Endodermal cell (in vitro differentiated cells): ENCODE measurements at regions not wholly inside any gene's neighbourhood (a gene's known extent, or its start where the extent isn't known, plus 50 kb on each side); places are given as distances from the start of the nearest gene placed in this dataset.

Experiments used
- DNase-seq: peaks from one replicate; pipeline ENCODE4 v3.0.0-alpha.2; 2017
- H3K27ac ChIP-seq: 2 replicates; pipeline ENCODE4 v1.5.1; 2013; ENCODE audit warnings: mild to moderate bottlenecking, low read depth, low read length, moderate library complexity
- H3K27me3 ChIP-seq: 2 replicates; pipeline ENCODE4 v1.6.1; 2013; ENCODE audit warnings: mild to moderate bottlenecking, low read length, moderate library complexity; ENCODE audit not compliant: insufficient read depth, control insufficient read depth, poor library complexity, severe bottlenecking
- H3K36me3 ChIP-seq: 2 replicates; pipeline ENCODE4 v1.7.0; 2013; ENCODE audit warnings: mild to moderate bottlenecking, low read length, moderate library complexity; ENCODE audit not compliant: control insufficient read depth, insufficient read depth
- H3K4me1 ChIP-seq: one replicate; pipeline ENCODE4 v1.7.0; 2013; ENCODE audit warnings: low read length; ENCODE audit not compliant: control insufficient read depth, insufficient read depth
- H3K4me3 ChIP-seq: 2 replicates; pipeline ENCODE4 v1.5.1; 2013; ENCODE audit warnings: mild to moderate bottlenecking, low read length, moderate library complexity
- H3K9ac ChIP-seq: 2 replicates; pipeline ENCODE4 v1.6.1; 2013; ENCODE audit warnings: mild to moderate bottlenecking, low read length, moderate library complexity; ENCODE audit not compliant: poor library complexity, severe bottlenecking; ENCODE audit errors: extremely low read depth
- H3K9me3 ChIP-seq: 2 replicates; pipeline ENCODE4 v1.6.1; 2013; ENCODE audit warnings: mild to moderate bottlenecking, low read length, moderate library complexity; ENCODE audit not compliant: control insufficient read depth
- H3K27ac Mint-ChIP-seq: 2 replicates; pipeline ENCODE4 v1.8.0; 2020; ENCODE audit warnings: mixed read lengths
- H3K27me3 Mint-ChIP-seq: 2 replicates; pipeline ENCODE4 v1.8.0; 2021; ENCODE audit warnings: mild to moderate bottlenecking, mixed read lengths; ENCODE audit not compliant: insufficient read depth
- H3K36me3 Mint-ChIP-seq: 2 replicates; pipeline ENCODE4 v1.8.0; 2020; ENCODE audit warnings: low read depth, mixed read lengths
- H3K4me1 Mint-ChIP-seq: 2 replicates; pipeline ENCODE4 v1.8.0; 2020; ENCODE audit warnings: mixed read lengths
- H3K4me3 Mint-ChIP-seq: 2 replicates; pipeline ENCODE4 v1.8.0; 2020; ENCODE audit warnings: mild to moderate bottlenecking, moderate library complexity, mixed read lengths
- H3K9me3 Mint-ChIP-seq: 2 replicates; pipeline ENCODE4 v1.8.0; 2020; ENCODE audit warnings: mild to moderate bottlenecking, mixed read lengths
- CTCF ChIP-seq: fragments of 200-600 bp; sonication (generic); conservative IDR thresholded peaks from 2 replicates; pipeline ENCODE4 v1.5.0; 2021; ENCODE audit warnings: antibody characterized with exemption, mild to moderate bottlenecking
- WGBS, 2 experiments: methylation state at CpG; one replicate each; pipeline versions ENCODE4 v1.1.5 to v1.1.7; 2013; ENCODE audit warnings: missing lambda C conversion rate in 2 of 2, mixed read lengths in 1 of 2; ENCODE audit not compliant: insufficient coverage in 1 of 2, insufficient read length in 1 of 2; 5-methylcytosine and 5-hydroxymethylcytosine counted together

- H3K27ac ChIP-seq, result no peak overlapping the region
- Mint-ChIP-seq H3K9me3 (no peaks in the 10 kb centered on the region), H3K27ac (no peak overlapping the region), H3K27me3 (no peaks in the 10 kb centered on the region), H3K4me1 (no peaks in the 10 kb centered on the region), H3K4me3 (no peak overlapping the region), H3K36me3 (no peaks in the 10 kb centered on the region)
- H3K36me3 ChIP-seq, result no peaks in the 10 kb centered on the region
- 96 to 97% methylated on average over 3 to 4 of the region's 5 CpGs for WGBS, 2 experiments
- no peaks in the 10 kb centered on the region for H3K4me1 ChIP-seq
- H3K9me3 ChIP-seq, result no peaks in the 10 kb centered on the region
- no peaks in the 10 kb centered on the region for H3K27me3 ChIP-seq
- H3K4me3 ChIP-seq, result no peak overlapping the region
- DNase-seq, result no peak
- no peak for TF ChIP-seq CTCF
- H3K9ac ChIP-seq, result no peak overlapping the region
Observed at GRCh38 chr13:42490676-42491075, 83.3 kb upstream of the TNFSF11 start.

- WGBS, 2 experiments, result 87 to 92% methylated on average over 4 of the region's 4 CpGs
Observed at GRCh38 chr13:42492372-42492920, 81.5 kb upstream of the TNFSF11 start.

GRCh38 chr13:42494157-42494556, 79.8 kb upstream of the TNFSF11 start:
- H3K27me3 ChIP-seq, result no peaks in the 10 kb centered on the region
- H3K9me3 Mint-ChIP-seq, result no peaks in the 10 kb centered on the region
- no peak for TF ChIP-seq CTCF

More at GRCh38 chr13:42492372-42492920, 81.5 kb upstream of the TNFSF11 start:
- Histone ChIP-seq H3K27me3 (no peaks in the 10 kb centered on the region), H3K9me3 (no peaks in the 10 kb centered on the region), H3K4me1 (no peaks in the 10 kb centered on the region), H3K27ac (no peak overlapping the region), H3K9ac (no peak overlapping the region), H3K36me3 (no peaks in the 10 kb centered on the region), H3K4me3 (no peak overlapping the region)
- no peak overlapping the region for H3K4me3 Mint-ChIP-seq
- H3K9me3 Mint-ChIP-seq, result no peaks in the 10 kb centered on the region
- no peak for DNase-seq
- H3K4me1 Mint-ChIP-seq, result no peaks in the 10 kb centered on the region
- H3K27me3 Mint-ChIP-seq, result no peaks in the 10 kb centered on the region
- no peaks in the 10 kb centered on the region for H3K36me3 Mint-ChIP-seq
- TF ChIP-seq CTCF, result no peak
- H3K27ac Mint-ChIP-seq, result no peak overlapping the region

More at GRCh38 chr13:42494157-42494556, 79.8 kb upstream of the TNFSF11 start:
- no peak overlapping the region for H3K4me3 ChIP-seq
- H3K4me3 Mint-ChIP-seq, result no peak overlapping the region
- no peaks in the 10 kb centered on the region for H3K36me3 Mint-ChIP-seq
- H3K4me1 ChIP-seq, result no peaks in the 10 kb centered on the region
- 98 to 100% methylated on average over 2 of the region's 3 CpGs for WGBS, 2 experiments
- no peaks in the 10 kb centered on the region for H3K36me3 ChIP-seq
- no peak overlapping the region for H3K27ac ChIP-seq
- no peak for DNase-seq
- H3K4me1 Mint-ChIP-seq, result no peaks in the 10 kb centered on the region
- no peak overlapping the region for H3K27ac Mint-ChIP-seq
- no peak overlapping the region for H3K9ac ChIP-seq
- no peaks in the 10 kb centered on the region for H3K27me3 Mint-ChIP-seq
- H3K9me3 ChIP-seq, result no peaks in the 10 kb centered on the region
